ENCODE measurements at regions not wholly inside any gene's neighbourhood (a gene's known extent, or its start where the extent isn't known, plus 50 kb on each side); places are given as distances from the start of the nearest gene placed in this dataset.
"Not testable (repeated sequence)": the region's sequence is repeated elsewhere in the genome, so short reads cannot be mapped to it uniquely, and the experiment has no call there.

- no peak for DNase-seq (ENCODE audit: low spot score)
These were observed 309.4 kb downstream of the RPS24 start for GRCh38 chr10:78342827-78343653.

GRCh38 chr10:78344257-78344656 is 310.6 kb downstream of the RPS24 start:
- DNase-seq (ENCODE audit: low spot score) = not testable (repeated sequence)

DNA sequence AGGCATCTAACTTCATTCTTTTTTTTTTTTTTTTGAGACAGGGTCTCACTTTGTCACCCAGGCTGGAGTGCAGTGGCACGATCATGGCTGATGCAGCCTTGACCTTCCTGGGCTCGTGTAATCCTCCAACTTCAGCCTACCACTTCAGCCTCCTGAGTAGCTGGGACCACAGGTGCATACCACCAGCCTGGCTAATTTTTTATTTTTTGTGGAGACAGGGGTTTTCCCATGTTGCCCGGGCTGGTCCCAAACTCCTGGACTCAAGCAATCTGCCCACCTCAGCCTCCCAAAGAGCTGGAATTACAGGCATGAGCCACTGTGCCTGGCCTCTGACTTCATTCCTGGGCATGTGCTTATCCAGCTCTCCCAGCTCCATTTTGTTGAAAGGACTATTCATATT is 311.9 kb downstream of the RPS24 start:
- DNase-seq (ENCODE audit: low spot score) = not testable (repeated sequence)

DNA sequence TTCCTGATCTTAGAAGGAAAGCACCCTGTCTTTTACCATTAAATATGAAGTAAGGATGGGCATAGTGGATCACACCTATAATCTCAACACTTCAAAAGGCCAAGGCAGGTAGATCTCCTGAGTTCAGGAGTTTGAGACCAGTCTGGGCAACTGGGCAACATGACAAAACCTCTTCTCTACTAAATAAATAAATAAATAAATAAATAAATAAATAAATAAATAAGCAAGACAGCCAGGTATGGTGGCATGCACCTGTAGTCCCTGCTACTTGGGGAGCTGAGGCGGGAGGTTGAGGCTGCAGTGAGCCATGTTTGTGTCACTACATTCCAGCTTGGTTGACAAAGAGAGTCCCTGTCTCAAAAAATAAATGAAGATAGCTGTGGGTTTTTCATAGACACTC is 313.1 kb downstream of the RPS24 start:
- no peak for DNase-seq (ENCODE audit: low spot score)

DNA sequence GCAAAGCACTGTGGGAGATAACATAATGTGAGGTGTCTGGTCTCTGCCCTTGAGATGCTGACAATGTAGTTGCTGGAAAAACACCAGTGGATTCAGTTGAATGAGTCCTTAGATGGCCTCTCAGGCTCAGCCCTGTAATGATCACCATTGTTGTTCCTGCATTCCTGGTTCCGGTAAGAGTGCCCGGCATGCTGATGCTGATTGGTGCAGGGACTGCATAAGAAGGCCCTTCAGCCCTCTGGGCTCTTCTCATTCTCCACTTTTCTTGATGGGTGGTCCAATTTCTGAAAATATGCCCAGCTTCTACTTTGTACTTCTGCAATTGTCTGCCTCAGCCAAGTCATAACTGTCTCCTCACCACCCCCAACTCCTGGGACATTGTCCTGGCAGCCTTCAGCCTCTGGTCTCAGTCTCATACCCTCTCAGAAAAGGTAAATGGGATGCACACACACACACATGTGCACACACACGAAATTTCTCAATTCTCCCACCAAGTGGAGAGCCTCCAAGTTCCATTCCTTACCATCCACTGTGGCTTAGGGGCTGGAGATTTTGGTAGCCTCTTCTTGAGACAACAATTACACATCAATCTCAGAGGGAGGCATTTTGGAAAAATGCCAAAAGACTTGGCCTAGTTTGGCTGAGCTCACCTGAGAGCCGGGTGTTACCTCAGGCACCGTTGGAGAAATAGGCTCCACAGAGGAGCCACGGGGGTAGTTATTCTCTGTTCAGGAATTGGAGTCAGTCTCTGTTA is 314.9 kb downstream of the RPS24 start:
- DNase-seq (ENCODE audit: low spot score) = no peak

DNA sequence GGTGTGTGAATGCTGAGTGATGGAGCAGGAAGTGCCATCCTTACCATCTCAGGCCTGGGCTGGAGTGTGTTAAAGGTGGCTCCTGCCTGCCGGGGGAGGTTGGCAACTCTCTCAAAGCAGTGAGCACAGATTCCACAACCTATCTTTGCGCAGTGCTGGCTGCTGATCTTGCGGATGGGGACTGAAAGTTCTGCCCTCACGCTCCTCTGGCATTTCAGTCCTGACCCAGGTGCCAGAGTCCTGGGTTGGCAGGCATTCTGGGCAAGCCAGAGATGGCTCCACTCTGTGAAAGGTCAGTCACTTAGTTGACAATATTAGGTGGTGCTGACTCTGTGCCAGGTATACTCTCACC is 315.5 kb downstream of the RPS24 start:
- DNase-seq (ENCODE audit: low spot score) = no peak

DNA sequence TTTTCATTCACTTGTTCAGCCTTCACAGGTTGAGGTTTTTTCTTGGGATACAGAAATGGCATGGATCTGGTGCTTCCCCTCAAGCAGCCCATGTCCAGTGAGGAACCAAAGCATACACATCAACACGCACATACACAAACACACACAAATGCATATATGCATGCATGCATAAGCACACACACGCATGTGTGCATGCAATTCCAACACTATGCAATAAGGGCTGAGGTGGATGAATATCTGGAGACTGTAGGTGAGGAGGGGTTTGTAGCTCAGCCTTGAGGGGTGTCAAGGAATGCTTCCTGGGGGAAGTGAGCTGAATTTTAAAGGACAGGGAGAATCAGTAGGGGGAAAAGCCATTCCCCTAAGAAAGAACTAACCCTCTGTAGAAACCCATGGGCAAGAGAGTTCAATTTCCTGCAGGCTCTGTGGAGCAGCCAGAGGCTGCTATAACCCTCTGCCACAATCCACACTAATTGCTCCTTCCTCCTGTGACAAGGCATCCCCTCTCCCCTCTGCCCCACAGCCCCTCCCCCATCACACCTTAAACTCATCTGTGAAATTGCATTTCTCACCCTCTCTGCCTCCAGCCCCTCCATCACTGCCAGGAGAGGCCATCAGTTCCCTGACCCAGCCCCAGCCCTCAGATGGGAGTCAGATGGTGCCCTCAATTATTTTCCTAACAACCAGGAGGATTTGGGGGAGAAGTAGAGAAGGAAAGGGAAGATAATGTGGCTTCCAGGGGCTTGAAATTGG is 316.4 kb downstream of the RPS24 start:
- DNase-seq (ENCODE audit: low spot score) = no peak

DNA sequence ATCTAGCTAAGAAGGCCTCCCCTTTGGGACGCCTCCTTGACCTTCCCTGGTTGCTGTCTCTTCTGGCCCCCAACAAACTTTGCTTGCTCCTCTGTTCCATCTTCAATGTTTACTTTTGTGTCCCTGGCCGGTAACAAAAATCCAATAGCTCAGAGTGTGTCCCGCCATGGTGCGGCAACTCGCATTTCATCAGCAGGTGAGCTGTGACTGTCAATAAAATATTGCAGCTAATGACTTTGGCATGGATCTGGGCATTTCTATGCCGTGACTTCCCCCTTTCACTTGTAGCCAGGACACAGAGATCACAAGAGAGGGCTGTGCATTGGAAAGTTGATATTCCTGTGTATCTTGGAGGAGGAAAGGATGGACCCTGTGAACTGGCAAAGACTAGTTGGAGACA is 317.6 kb downstream of the RPS24 start:
- DNase-seq (ENCODE audit: low spot score) = no peak

DNA sequence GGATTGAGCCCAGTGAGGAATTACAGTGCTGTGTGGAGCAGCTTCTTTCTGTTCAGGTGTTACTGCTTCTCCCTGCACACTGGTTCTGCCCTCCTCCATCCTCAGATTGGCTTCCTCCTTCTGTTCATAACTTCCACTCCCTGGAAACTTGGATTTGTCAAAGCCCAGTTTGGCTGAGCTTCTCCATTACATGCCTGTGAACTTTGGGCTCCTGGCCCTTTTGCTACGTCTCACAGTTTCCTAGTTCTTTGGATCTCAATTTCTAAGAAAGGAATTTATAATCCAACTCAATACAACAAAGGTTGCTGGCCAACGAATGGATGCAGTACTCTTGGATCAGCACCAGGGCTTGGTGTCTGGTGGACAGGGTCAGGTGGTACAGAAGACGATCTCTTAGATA is 318.1 kb downstream of the RPS24 start:
- DNase-seq (ENCODE audit: low spot score) = no peak

DNA sequence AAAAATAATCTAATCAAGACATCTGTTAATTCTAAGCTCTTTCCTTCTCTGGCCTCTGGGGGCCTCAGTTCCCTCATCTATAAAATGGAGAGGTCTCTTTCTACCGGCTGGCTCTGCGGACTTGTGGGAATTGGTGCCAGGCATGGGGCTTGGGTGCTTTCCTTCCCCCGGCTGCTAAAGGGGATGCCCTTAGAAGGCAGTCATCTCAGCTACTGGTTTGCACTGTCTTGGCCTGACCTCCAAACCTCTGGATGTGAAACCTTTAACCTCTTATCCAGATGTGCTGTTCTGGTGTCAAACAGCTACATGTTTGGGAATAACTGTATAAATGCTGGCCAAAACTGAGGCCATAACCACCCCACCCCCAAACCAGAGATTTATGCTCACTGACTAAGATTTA is 320.0 kb downstream of the RPS24 start:
- DNase-seq (ENCODE audit: low spot score) = no peak

- no peak for DNase-seq (ENCODE audit: low spot score)
These were observed 320.4 kb downstream of the RPS24 start for GRCh38 chr10:78354101-78354500.

GRCh38 chr10:78356291-78356900 is 322.7 kb downstream of the RPS24 start:
- no peak for DNase-seq (ENCODE audit: low spot score)

- no peak for DNase-seq (ENCODE audit: low spot score)
These were observed 323.7 kb downstream of the RPS24 start for GRCh38 chr10:78357141-78358063.

GRCh38 chr10:78358351-78358750 is 324.7 kb downstream of the RPS24 start:
- no peak for DNase-seq (ENCODE audit: low spot score)

- DNase-seq (ENCODE audit: low spot score) = no peak
These were observed 325.3 kb downstream of the RPS24 start for GRCh38 chr10:78358982-78359381.

- DNase-seq (ENCODE audit: low spot score) = no peak
These were observed 326.0 kb downstream of the RPS24 start for GRCh38 chr10:78359640-78360091.

- DNase-seq (ENCODE audit: low spot score) = no peak
These were observed 326.6 kb downstream of the RPS24 start for GRCh38 chr10:78360284-78360683.

GRCh38 chr10:78361031-78361430 is 327.4 kb downstream of the RPS24 start:
- DNase-seq (ENCODE audit: low spot score) = no peak

- peak; percentile 52 for DNase-seq (ENCODE audit: low spot score)
These were observed 328.9 kb downstream of the RPS24 start for GRCh38 chr10:78362406-78363022.

DNA sequence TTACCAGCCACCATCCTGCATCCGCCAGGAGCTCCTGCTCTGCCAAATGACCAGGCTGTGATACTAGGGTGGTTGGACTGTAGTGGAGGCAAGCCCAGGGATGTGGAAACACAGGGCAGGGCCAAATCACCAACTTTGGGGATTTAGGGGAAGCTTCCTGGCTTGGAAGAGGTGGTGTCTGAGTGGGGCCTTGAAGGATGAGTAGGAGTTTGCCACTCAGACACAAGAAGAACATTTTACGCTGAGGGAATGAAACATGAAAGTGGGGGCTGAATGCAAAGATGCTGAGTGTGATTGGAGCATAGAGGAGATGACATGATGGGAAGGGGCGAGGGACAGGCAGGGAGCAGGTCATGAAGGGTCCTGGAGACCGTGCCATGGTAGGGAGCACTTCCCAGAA is 329.5 kb downstream of the RPS24 start:
- no peak for DNase-seq (ENCODE audit: low spot score)

GRCh38 chr10:78365694-78366093 is 332.0 kb downstream of the RPS24 start:
- DNase-seq (ENCODE audit: low spot score) = no peak

All from AG08395 (cell line).